ENCODE measurements at regions not wholly inside any gene's neighbourhood (a gene's known extent, or its start where the extent isn't known, plus 50 kb on each side); places are given as distances from the start of the nearest gene placed in this dataset.
"Not testable (repeated sequence)": the region's sequence is repeated elsewhere in the genome, so short reads cannot be mapped to it uniquely, and the experiment has no call there.

- in situ Hi-C loops (cut with HindIII; ENCODE audit: low pct_unique_long_range_greater_than_20kb, low sequenced_read_pairs) = no loop called here
- no peak for DNase-seq (ENCODE audit: low read depth, low spot score)
Measured at GRCh38 chr13:65826657-65827056, 1403.5 kb downstream of the PCDH9 start.

DNA sequence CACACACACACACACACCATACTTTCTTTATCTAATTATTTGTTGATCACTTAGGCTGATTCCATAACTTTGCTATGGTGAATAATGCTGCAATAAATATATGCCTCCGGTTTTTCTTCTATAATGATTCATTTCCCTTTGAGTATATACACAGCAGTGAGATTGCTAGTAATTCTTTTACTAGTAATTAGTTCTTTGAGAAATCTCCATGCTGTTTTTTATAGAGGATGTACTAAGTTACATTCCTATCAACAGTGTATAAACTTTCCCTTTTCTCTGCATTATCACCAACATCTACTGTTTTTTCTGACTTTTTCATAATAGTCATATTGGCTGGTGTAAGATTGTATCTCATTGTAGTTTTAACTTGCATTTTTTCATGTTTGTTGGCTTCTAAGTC lies 1405.1 kb downstream of the PCDH9 start:
- in situ Hi-C loops (cut with HindIII; ENCODE audit: low pct_unique_long_range_greater_than_20kb, low sequenced_read_pairs) = no loop called here
- DNase-seq (ENCODE audit: low read depth, low spot score) = no peak

DNA sequence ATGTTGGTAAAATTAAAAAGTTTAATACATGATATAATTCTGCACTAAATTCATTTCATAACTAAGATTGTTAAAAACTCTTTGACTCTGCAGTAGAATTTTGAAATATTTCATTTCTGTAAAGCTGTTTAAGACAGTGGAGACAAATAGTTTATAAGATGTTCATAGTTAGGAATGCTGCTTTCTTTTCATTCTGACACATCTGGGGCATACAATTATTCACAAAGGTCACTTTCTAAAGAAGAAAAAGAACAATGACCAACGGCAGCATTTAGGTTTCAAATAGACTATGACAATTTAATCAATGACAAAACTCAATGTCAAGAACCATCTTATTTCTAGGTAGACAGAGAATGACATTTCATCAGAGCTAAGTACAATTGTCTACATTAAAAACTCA lies 1422.1 kb downstream of the PCDH9 start:
- in situ Hi-C loops (cut with HindIII; ENCODE audit: low pct_unique_long_range_greater_than_20kb, low sequenced_read_pairs) = no loop called here
- DNase-seq (ENCODE audit: low read depth, low spot score) = no peak

- in situ Hi-C loops (cut with HindIII; ENCODE audit: low pct_unique_long_range_greater_than_20kb, low sequenced_read_pairs) = no loop called here
- DNase-seq (ENCODE audit: low read depth, low spot score) = no peak
Measured at GRCh38 chr13:65803530-65804392, 1426.4 kb downstream of the PCDH9 start.

- peak; percentile 6 for DNase-seq (ENCODE audit: low read depth, low spot score)
Measured at GRCh38 chr13:65789815-65790214, 1440.3 kb downstream of the PCDH9 start.

GRCh38 chr13:65787082-65787481 lies 1443.1 kb downstream of the PCDH9 start:
- in situ Hi-C loops (cut with HindIII; ENCODE audit: low pct_unique_long_range_greater_than_20kb, low sequenced_read_pairs) = no loop called here
- peak; percentile 5 for DNase-seq (ENCODE audit: low read depth, low spot score)

More at GRCh38 chr13:65789815-65790214, 1440.3 kb downstream of the PCDH9 start:
- in situ Hi-C loops (cut with HindIII; ENCODE audit: low pct_unique_long_range_greater_than_20kb, low sequenced_read_pairs) = no loop called here

DNA sequence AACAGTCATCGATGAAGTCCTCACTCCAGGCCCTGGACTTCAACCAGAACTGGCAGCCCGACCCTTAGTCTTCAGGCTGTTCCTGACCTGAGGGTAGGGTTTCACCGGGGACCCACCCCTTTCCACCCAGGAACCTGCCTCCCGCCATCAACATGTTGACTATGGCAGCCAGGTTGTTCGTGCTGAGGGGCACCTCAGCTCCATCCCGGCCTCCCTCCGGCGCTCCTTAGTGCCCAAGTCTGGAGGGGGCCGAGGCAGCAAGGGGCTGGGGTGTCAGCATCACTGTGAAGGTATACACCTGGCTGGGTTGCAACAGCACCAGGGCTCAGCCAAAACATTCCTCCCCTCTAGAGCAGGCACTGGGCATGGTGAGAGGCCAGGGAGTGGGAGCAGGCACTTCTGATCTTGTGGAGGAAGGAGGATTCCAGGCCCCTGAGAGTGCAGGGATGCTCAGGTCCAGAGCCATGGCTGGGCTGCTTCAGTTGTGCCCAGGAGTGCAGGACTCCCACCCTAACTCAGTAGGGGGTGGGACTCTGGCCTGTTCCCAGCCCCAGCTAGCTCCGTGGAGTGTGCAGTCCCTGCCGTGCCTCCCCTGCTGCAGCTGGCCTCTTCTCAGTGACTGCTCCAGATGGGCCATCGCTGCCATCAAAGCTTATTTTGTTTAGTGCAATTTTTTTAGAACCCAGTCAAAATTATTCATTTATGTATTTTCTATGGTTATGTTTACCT lies 1445.9 kb downstream of the PCDH9 start:
- in situ Hi-C loops (cut with HindIII; ENCODE audit: low pct_unique_long_range_greater_than_20kb, low sequenced_read_pairs) = no loop called here
- DNase-seq (ENCODE audit: low read depth, low spot score) = no peak

GRCh38 chr13:65783383-65783782 lies 1446.8 kb downstream of the PCDH9 start:
- no peak for DNase-seq (ENCODE audit: low read depth, low spot score)
- in situ Hi-C loops (cut with HindIII; ENCODE audit: low pct_unique_long_range_greater_than_20kb, low sequenced_read_pairs) = no loop called here

- in situ Hi-C loops (cut with HindIII; ENCODE audit: low pct_unique_long_range_greater_than_20kb, low sequenced_read_pairs) = not testable (repeated sequence)
Measured at GRCh38 chr13:65771704-65772313, 1458.3 kb downstream of the PCDH9 start.

GRCh38 chr13:65768545-65768944 lies 1461.6 kb downstream of the PCDH9 start:
- in situ Hi-C loops (cut with HindIII; ENCODE audit: low pct_unique_long_range_greater_than_20kb, low sequenced_read_pairs) = no loop called here
- DNase-seq (ENCODE audit: low read depth, low spot score) = no peak

More at GRCh38 chr13:65771704-65772313, 1458.3 kb downstream of the PCDH9 start:
- not testable (repeated sequence) for DNase-seq (ENCODE audit: low read depth, low spot score)

GRCh38 chr13:65763811-65764210 lies 1466.3 kb downstream of the PCDH9 start:
- no peak for DNase-seq (ENCODE audit: low read depth, low spot score)
- in situ Hi-C loops (cut with HindIII; ENCODE audit: low pct_unique_long_range_greater_than_20kb, low sequenced_read_pairs) = no loop called here

GRCh38 chr13:65762012-65762411 lies 1468.1 kb downstream of the PCDH9 start:
- no peak for DNase-seq (ENCODE audit: low read depth, low spot score)
- in situ Hi-C loops (cut with HindIII; ENCODE audit: low pct_unique_long_range_greater_than_20kb, low sequenced_read_pairs) = no loop called here

DNA sequence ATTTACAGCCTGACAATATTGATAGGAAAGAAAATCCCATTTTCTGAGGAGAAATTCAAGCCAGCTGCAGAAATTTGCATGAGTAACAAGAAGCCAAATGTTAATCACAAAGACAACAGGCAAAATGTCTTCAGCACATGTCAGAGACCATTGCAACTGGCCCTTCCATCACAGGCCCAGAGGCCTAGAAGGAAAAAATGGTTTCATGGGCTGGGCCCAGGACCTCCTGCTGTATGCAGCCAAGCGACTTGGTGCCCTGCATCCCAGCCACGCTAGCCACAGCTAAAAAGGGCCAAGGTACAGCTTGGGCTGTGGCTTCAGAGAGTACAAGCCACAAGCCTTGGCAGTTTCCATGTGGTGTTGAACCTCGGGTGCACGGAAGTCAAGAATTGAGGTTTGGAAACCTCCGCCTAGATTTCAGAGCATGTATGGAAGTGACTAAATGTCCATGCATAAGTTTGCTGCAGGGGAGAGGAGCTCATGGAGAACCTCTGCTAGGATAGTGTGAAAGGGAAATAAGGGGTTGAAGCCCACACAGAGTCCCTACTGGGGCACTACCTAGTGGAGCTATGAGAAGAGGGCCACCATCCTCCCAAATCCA lies 1474.0 kb downstream of the PCDH9 start:
- DNase-seq (ENCODE audit: low read depth, low spot score) = no peak
- in situ Hi-C loops (cut with HindIII; ENCODE audit: low pct_unique_long_range_greater_than_20kb, low sequenced_read_pairs) = no loop called here

DNA sequence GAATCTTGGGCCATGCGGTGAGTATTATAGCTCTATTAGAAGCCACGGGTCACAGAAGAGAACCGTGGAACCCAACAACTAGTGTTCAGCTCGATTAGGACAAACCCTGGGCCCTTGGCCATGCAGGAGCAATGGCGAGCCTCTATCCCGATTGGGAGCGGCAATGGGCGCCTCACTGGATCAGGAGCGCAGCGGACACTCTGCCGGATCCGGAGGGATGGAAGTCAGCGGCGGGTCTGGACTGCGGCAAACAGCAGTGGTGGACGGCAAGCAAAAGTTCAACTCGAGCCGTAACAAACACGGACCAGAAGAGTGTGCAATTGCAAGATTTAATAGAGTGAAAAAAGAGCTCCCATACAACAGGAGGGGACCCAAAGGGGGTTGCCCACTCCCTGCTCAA lies 1481.9 kb downstream of the PCDH9 start:
- no peak for DNase-seq (ENCODE audit: low read depth, low spot score)
- in situ Hi-C loops (cut with HindIII; ENCODE audit: low pct_unique_long_range_greater_than_20kb, low sequenced_read_pairs) = no loop called here

DNA sequence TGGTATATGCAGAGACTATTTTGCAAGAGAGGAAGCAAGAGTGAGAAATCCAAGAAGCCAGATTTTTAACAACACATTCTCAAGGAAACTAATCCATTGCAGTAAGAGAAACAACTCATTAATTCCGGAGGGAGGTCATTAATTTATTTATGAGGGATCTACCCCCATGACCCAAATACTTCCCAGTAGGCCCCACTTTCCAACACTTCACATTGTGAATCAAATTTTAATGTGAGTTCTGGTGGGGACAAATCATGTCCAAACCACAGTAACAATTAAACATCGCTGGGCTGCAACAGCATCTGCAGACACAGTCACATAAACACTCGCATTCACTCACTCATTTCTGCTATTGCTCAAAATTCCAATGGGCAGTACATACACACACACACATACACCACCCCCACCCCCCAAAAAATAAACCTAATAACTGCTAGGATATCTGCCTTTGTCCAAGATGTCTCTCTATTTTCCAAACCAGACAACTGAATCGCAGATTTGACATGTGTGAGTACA lies 1483.7 kb downstream of the PCDH9 start:
- in situ Hi-C loops (cut with HindIII; ENCODE audit: low pct_unique_long_range_greater_than_20kb, low sequenced_read_pairs) = no loop called here
- no peak for DNase-seq (ENCODE audit: low read depth, low spot score)

GRCh38 chr13:65744836-65745235 lies 1485.3 kb downstream of the PCDH9 start:
- in situ Hi-C loops (cut with HindIII; ENCODE audit: low pct_unique_long_range_greater_than_20kb, low sequenced_read_pairs) = no loop called here
- DNase-seq (ENCODE audit: low read depth, low spot score) = no peak

GRCh38 chr13:65733110-65733509 lies 1497.0 kb downstream of the PCDH9 start:
- DNase-seq (ENCODE audit: low read depth, low spot score) = no peak
- in situ Hi-C loops (cut with HindIII; ENCODE audit: low pct_unique_long_range_greater_than_20kb, low sequenced_read_pairs) = no loop called here

- in situ Hi-C loops (cut with HindIII; ENCODE audit: low pct_unique_long_range_greater_than_20kb, low sequenced_read_pairs) = no loop called here
- no peak for DNase-seq (ENCODE audit: low read depth, low spot score)
Measured at GRCh38 chr13:65727070-65727469, 1503.1 kb downstream of the PCDH9 start.

Measured in SK-MEL-5 (cell line).